Hepatocyte (in vitro differentiated cells): ENCODE measurements at regions not wholly inside any gene's neighbourhood (a gene's known extent, or its start where the extent isn't known, plus 50 kb on each side); places are given as distances from the start of the nearest gene placed in this dataset.

Experiments used
- DNase-seq: peaks from one replicate; pipeline ENCODE4 v3.0.0-alpha.2; 2016; ENCODE audit warnings: low spot score
- H2AFZ ChIP-seq: fragments of 200-600 bp; sonication (generic); 2 replicates; pipeline ENCODE4 v1.6.0; 2016; ENCODE audit warnings: antibody characterized with exemption, mild to moderate bottlenecking
- H3K27ac ChIP-seq: fragments of 200-600 bp; sonication (generic); 2 replicates; pipeline ENCODE4 v1.5.1; 2016; ENCODE audit warnings: mild to moderate bottlenecking
- H3K27me3 ChIP-seq: fragments of 200-600 bp; sonication (generic); 2 replicates; pipeline ENCODE4 v1.6.1; 2016
- H3K36me3 ChIP-seq: fragments of 200-600 bp; sonication (generic); replicated peaks from 2 replicates; pipeline ENCODE4 v1.5.1; 2016; ENCODE audit warnings: low read depth; ENCODE audit not compliant: insufficient read depth
- H3K4me1 ChIP-seq: fragments of 200-600 bp; sonication (generic); 2 replicates; pipeline ENCODE4 v1.5.1; 2016; ENCODE audit warnings: mild to moderate bottlenecking, moderate library complexity; ENCODE audit not compliant: insufficient read depth
- H3K4me2 ChIP-seq: fragments of 200-600 bp; sonication (generic); 2 replicates; pipeline ENCODE4 v1.6.0; 2016
- H3K4me3 ChIP-seq: fragments of 200-600 bp; sonication (generic); 2 replicates; pipeline ENCODE4 v1.5.1; 2016; ENCODE audit warnings: mild to moderate bottlenecking
- H3K79me2 ChIP-seq: fragments of 200-600 bp; sonication (generic); 2 replicates; pipeline ENCODE4 v1.6.0; 2017; ENCODE audit warnings: mild to moderate bottlenecking
- H3K9me2 ChIP-seq: fragments of 200-600 bp; sonication (generic); replicated peaks from 2 replicates; pipeline ENCODE4 v1.6.0; 2017; ENCODE audit warnings: mild to moderate bottlenecking; ENCODE audit not compliant: insufficient read depth
- H3K9me3 ChIP-seq: fragments of 200-600 bp; sonication (generic); 2 replicates; pipeline ENCODE4 v1.5.1; 2016; ENCODE audit warnings: low read depth, mild to moderate bottlenecking
- H4K20me1 ChIP-seq: fragments of 200-600 bp; sonication (generic); 2 replicates; pipeline ENCODE4 v1.6.0; 2016; ENCODE audit warnings: mild to moderate bottlenecking; ENCODE audit not compliant: insufficient read depth, poor library complexity, severe bottlenecking
- CTCF ChIP-seq: fragments of 200-600 bp; sonication (generic); IDR thresholded peaks from 2 replicates; pipeline ENCODE4 v1.5.1; 2016; ENCODE audit warnings: antibody characterized with exemption, mild to moderate bottlenecking; ENCODE audit not compliant: poor library complexity
- EZH2 ChIP-seq: fragments of 200-600 bp; sonication (generic); IDR thresholded peaks from 2 replicates; pipeline ENCODE4 v1.6.1; 2016; ENCODE audit warnings: antibody characterized with exemption, mild to moderate bottlenecking, borderline replicate concordance
- EZH2phosphoT487 ChIP-seq: fragments of 200-600 bp; sonication (generic); IDR thresholded peaks from one replicate; pipeline ENCODE4 v1.6.1; 2018; ENCODE audit warnings: antibody characterized with exemption, mild to moderate bottlenecking, low read depth, moderate library complexity; ENCODE audit not compliant: unreplicated experiment, severe bottlenecking
- WGBS: methylation state at CpG from one replicate; pipeline ENCODE4 v1.1.6; 2016; ENCODE audit warnings: low lambda C conversion rate; ENCODE audit errors: missing lambda C conversion rate; 5-methylcytosine and 5-hydroxymethylcytosine counted together

- no peaks in the 10 kb centered on the region for H3K9me3 ChIP-seq
- H3K9me2 ChIP-seq, result no peaks in the 10 kb centered on the region
- no peak overlapping the region for H3K4me3 ChIP-seq
- no peak for TF ChIP-seq CTCF
- TF ChIP-seq EZH2phosphoT487, result no peak
- no peak for TF ChIP-seq EZH2
- no peak overlapping the region for H3K27ac ChIP-seq
- no peak for DNase-seq
- H3K27me3 ChIP-seq, result no peaks in the 10 kb centered on the region
- H3K4me1 ChIP-seq, result no peaks in the 10 kb centered on the region
- no peak overlapping the region for H3K4me2 ChIP-seq
- WGBS, result 82% methylated on average over 7 of the region's 7 CpGs
- H4K20me1 ChIP-seq, result no peaks in the 10 kb centered on the region
- H3K79me2 ChIP-seq, result no peaks in the 10 kb centered on the region
- H3K36me3 ChIP-seq, result no peaks in the 10 kb centered on the region
- H2AFZ ChIP-seq, result no peak overlapping the region
These were observed 527.7 kb upstream of the POM121L12 start for GRCh38 chr7:52507546-52508255.

GRCh38 chr7:52506325-52506724 lies 529.1 kb upstream of the POM121L12 start:
- H3K9me2 ChIP-seq, result no peaks in the 10 kb centered on the region
- H3K79me2 ChIP-seq, result no peaks in the 10 kb centered on the region
- H3K27ac ChIP-seq, result no peak overlapping the region
- H4K20me1 ChIP-seq, result no peaks in the 10 kb centered on the region
- no peaks in the 10 kb centered on the region for H3K36me3 ChIP-seq
- no peaks in the 10 kb centered on the region for H3K27me3 ChIP-seq
- no peak overlapping the region for H2AFZ ChIP-seq
- H3K4me3 ChIP-seq, result no peak overlapping the region
- DNase-seq, result no peak
- H3K9me3 ChIP-seq, result no peaks in the 10 kb centered on the region
- TF ChIP-seq EZH2 (no peak), CTCF (no peak), EZH2phosphoT487 (no peak)
- no peak overlapping the region for H3K4me2 ChIP-seq
- WGBS, result 40% methylated on average over 2 of the region's 2 CpGs
- no peaks in the 10 kb centered on the region for H3K4me1 ChIP-seq

- 94% methylated on average over 2 of the region's 2 CpGs for WGBS
- H2AFZ ChIP-seq, result no peak overlapping the region
- H3K27me3 ChIP-seq, result no peaks in the 10 kb centered on the region
- H3K4me1 ChIP-seq, result no peaks in the 10 kb centered on the region
- no peaks in the 10 kb centered on the region for H3K79me2 ChIP-seq
- H3K36me3 ChIP-seq, result no peaks in the 10 kb centered on the region
- no peaks in the 10 kb centered on the region for H3K9me3 ChIP-seq
- TF ChIP-seq EZH2 (no peak), EZH2phosphoT487 (no peak), CTCF (no peak)
- no peaks in the 10 kb centered on the region for H4K20me1 ChIP-seq
- no peaks in the 10 kb centered on the region for H3K9me2 ChIP-seq
- H3K4me2 ChIP-seq, result no peak overlapping the region
- no peak overlapping the region for H3K27ac ChIP-seq
- no peak overlapping the region for H3K4me3 ChIP-seq
- no peak for DNase-seq
These were observed 530.9 kb upstream of the POM121L12 start for GRCh38 chr7:52504561-52504960.
